Stimulated activated effector memory CD8-positive, alpha-beta T cell treated with anti-CD3 and anti-CD28 coated beads, Interleukin-12 subunit alpha, Interleukin-12 subunit beta, amount 100 ng/mL, for 72 hours (primary cell): ENCODE measurements at regions not wholly inside any gene's neighbourhood (a gene's known extent, or its start where the extent isn't known, plus 50 kb on each side); places are given as distances from the start of the nearest gene placed in this dataset.
"Not testable (repeated sequence)": the region's sequence is repeated elsewhere in the genome, so short reads cannot be mapped to it uniquely, and the experiment has no call there.

ENCODE experiments used
- ATAC-seq: fragments of 150-1000 bp; cut with Tn5 transposase; 2 replicates; pipeline ENCODE4 v1.10.0; 2021
- DNase-seq, 2 donors: peaks; one replicate each; pipeline ENCODE4 v3.0.0; 2021 to 2022; ENCODE audit warnings: low spot score in 2 of 2
- H3K27ac Mint-ChIP-seq: one replicate; pipeline ENCODE4 v1.8.0; 2022; ENCODE audit warnings: mild to moderate bottlenecking, mixed read lengths
- H3K36me3 Mint-ChIP-seq: one replicate; pipeline ENCODE4 v1.8.0; 2022; ENCODE audit warnings: mild to moderate bottlenecking, mixed read lengths
- H3K4me1 Mint-ChIP-seq: one replicate; pipeline ENCODE4 v1.8.0; 2022; ENCODE audit warnings: mixed read lengths
- H3K4me3 Mint-ChIP-seq: one replicate; pipeline ENCODE4 v1.8.0; 2022; ENCODE audit warnings: mild to moderate bottlenecking, mixed read lengths
- H3K9me3 Mint-ChIP-seq: one replicate; pipeline ENCODE4 v1.8.0; 2022; ENCODE audit warnings: mixed read lengths

DNA sequence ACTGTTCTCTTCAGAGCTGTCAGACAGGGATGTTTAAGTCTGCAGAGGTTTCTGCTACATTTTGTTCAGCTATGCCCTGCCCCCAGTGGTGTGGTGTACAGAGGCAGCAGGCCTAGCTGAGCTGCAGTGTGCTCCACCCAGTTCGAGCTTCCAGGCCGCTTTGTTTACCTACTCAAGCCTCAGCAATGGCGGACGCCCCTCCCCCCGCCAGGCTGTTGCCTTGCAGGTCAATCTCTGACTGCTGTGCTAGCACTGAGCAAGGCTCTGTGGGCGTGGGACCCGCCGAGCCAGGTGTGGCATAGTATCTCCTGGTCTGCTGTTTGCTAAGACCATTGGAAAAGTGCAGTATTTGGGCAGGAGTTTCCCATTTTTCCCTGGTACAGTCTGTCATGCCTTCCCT, 1923.1 kb downstream of the LRRC4C start:
- H3K36me3 Mint-ChIP-seq, DNase-seq, H3K27ac Mint-ChIP-seq, ATAC-seq, H3K4me3 Mint-ChIP-seq, H3K4me1 Mint-ChIP-seq: not testable (repeated sequence)
- H3K9me3 Mint-ChIP-seq, result peaks cover 27% of the 10 kb centered on the region
